Stimulated activated CD8-positive, alpha-beta memory T cell treated with anti-CD3 and anti-CD28 coated beads, Interleukin-7, amount 100 ng/mL, for 48 hours (primary cell): ENCODE measurements at regions not wholly inside any gene's neighbourhood (a gene's known extent, or its start where the extent isn't known, plus 50 kb on each side); places are given as distances from the start of the nearest gene placed in this dataset.
"Not testable (repeated sequence)": the region's sequence is repeated elsewhere in the genome, so short reads cannot be mapped to it uniquely, and the experiment has no call there.

ENCODE experiments used
- DNase-seq, 2 donors: peaks; one replicate each; pipeline ENCODE4 v3.0.0-alpha.2; 2020; ENCODE audit warnings: low read depth in 1 of 2; ENCODE audit errors: extremely low read depth in 1 of 2

GRCh38 chr12:131272283-131272814 lies 318.6 kb downstream of the ADGRD1 start:
- DNase-seq: not testable (repeated sequence)

- DNase-seq: no peak
Measured at GRCh38 chr12:131273291-131273845, 319.7 kb downstream of the ADGRD1 start.

- DNase-seq: no peak
Measured at GRCh38 chr12:131274061-131274460, 320.4 kb downstream of the ADGRD1 start.

- DNase-seq: no peak
Measured at GRCh38 chr12:131274906-131275305, 321.2 kb downstream of the ADGRD1 start.

GRCh38 chr12:131275824-131276223 lies 322.1 kb downstream of the ADGRD1 start:
- DNase-seq: no peak

- DNase-seq: no peak
Measured at GRCh38 chr12:131276501-131277185, 322.9 kb downstream of the ADGRD1 start.

GRCh38 chr12:131277186-131278091 lies 323.7 kb downstream of the ADGRD1 start:
- not testable (repeated sequence) for DNase-seq

GRCh38 chr12:131278451-131279115 lies 324.9 kb downstream of the ADGRD1 start:
- DNase-seq: not testable (repeated sequence)

GRCh38 chr12:131279281-131279921 lies 325.7 kb downstream of the ADGRD1 start:
- DNase-seq: no peak

GRCh38 chr12:131280426-131280825 lies 326.7 kb downstream of the ADGRD1 start:
- no peak for DNase-seq

GRCh38 chr12:131281016-131281415 lies 327.3 kb downstream of the ADGRD1 start:
- DNase-seq: no peak

- DNase-seq: no peak
Measured at GRCh38 chr12:131282292-131283080, 328.8 kb downstream of the ADGRD1 start.

GRCh38 chr12:131283191-131283861 lies 329.6 kb downstream of the ADGRD1 start:
- no peak for DNase-seq

- not testable (repeated sequence) for DNase-seq
Measured at GRCh38 chr12:131283862-131284825, 330.4 kb downstream of the ADGRD1 start.

GRCh38 chr12:131284954-131285904 lies 331.5 kb downstream of the ADGRD1 start:
- DNase-seq: not testable (repeated sequence)

- DNase-seq: not testable (repeated sequence)
Measured at GRCh38 chr12:131285905-131286295, 332.2 kb downstream of the ADGRD1 start.

GRCh38 chr12:131286301-131286700 lies 332.6 kb downstream of the ADGRD1 start:
- not testable (repeated sequence) for DNase-seq
